Sigmoid colon (tissue), 3 donors: ENCODE measurements at regions not wholly inside any gene's neighbourhood (a gene's known extent, or its start where the extent isn't known, plus 50 kb on each side); places are given as distances from the start of the nearest gene placed in this dataset.

Source experiments
- CTCF ChIP-seq, 4 experiments: fragments of 450-650 bp in 3 of 4; fragments of 200-600 bp in 1 of 4; IDR thresholded peaks; one replicate each; pipeline ENCODE4 v1.5.1; 2016 to 2019; ENCODE audit warnings: antibody characterized with exemption in 4 of 4, mild to moderate bottlenecking in 3 of 4, moderate library complexity in 2 of 4
- POLR2A ChIP-seq, 2 donors: fragments of 450-650 bp; IDR thresholded peaks; one replicate each; pipeline ENCODE4 v1.6.1; 2016; ENCODE audit warnings: antibody characterized with exemption in 2 of 2, mild to moderate bottlenecking in 2 of 2, moderate library complexity in 2 of 2

- TF ChIP-seq CTCF (IDR thresholded peaks at IDR 0.05) (no peak), POLR2A (IDR thresholded peaks at IDR 0.05) (no peak)
Observed at GRCh38 chr6:868201-868600, 175.3 kb upstream of the EXOC2 start.
